ENCODE measurements at regions not wholly inside any gene's neighbourhood (a gene's known extent, or its start where the extent isn't known, plus 50 kb on each side); places are given as distances from the start of the nearest gene placed in this dataset.
A peak's percentile ranks its signal among the peaks of the same experiment; 100 is the strongest.

DNA sequence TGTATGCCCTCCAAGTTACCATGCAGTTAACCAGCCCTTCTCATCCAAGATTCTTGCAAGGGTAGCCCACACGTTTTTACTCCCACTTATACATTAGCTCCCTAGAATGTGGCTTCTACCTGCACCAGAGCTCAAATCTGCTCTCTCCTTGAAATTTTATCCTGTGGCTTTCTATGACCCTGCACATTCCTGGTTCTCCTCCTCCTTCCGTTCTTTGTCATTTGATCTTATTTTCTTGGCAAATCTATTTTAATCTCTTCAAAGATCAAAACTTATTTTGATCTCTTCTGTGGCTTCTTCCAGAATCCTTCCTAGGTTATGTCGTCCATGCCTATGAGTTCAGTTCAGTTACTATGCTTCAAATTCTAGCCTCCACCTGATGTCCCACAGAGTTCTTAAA lies 115.6 kb upstream of the GUCA2B start:
- H3K27ac ChIP-seq (ENCODE audit: low read depth in 2 of 2, low read length in 2 of 2) = no peak overlapping the region
- intact Hi-C loops (cut with DNase I) = no loop called here
- H3K4me3 ChIP-seq (ENCODE audit: low read length in 3 of 3) = no peak overlapping the region
- no peaks in the 10 kb centered on the region for H3K27me3 ChIP-seq (ENCODE audit: control insufficient read depth, insufficient read depth, low read length)
- TF ChIP-seq, protein P1, sequence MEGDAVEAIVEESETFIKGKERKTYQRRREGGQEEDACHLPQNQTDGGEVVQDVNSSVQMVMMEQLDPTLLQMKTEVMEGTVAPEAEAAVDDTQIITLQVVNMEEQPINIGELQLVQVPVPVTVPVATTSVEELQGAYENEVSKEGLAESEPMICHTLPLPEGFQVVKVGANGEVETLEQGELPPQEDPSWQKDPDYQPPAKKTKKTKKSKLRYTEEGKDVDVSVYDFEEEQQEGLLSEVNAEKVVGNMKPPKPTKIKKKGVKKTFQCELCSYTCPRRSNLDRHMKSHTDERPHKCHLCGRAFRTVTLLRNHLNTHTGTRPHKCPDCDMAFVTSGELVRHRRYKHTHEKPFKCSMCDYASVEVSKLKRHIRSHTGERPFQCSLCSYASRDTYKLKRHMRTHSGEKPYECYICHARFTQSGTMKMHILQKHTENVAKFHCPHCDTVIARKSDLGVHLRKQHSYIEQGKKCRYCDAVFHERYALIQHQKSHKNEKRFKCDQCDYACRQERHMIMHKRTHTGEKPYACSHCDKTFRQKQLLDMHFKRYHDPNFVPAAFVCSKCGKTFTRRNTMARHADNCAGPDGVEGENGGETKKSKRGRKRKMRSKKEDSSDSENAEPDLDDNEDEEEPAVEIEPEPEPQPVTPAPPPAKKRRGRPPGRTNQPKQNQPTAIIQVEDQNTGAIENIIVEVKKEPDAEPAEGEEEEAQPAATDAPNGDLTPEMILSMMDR (IDR thresholded peaks at IDR 0.05; ENCODE audit: borderline replicate concordance, extremely low read depth, insufficient read depth) = no peak
- H3K4me1 ChIP-seq (ENCODE audit: control insufficient read depth in 2 of 3, insufficient read depth in 2 of 3, low read depth in 1 of 3, low read length in 3 of 3) = peaks cover 0 to 8% (median 4%) of the 10 kb centered on the region in 3 donors
- FAIRE-seq (no peak), DNase-seq (no peak)
- no peaks in the 10 kb centered on the region for H3K9me3 ChIP-seq (ENCODE audit: control insufficient read depth in 2 of 3, insufficient read depth in 1 of 3, low read length in 3 of 3)
- no peak overlapping the region for H3K9ac ChIP-seq (ENCODE audit: low read length in 3 of 3)
- no peaks in the 10 kb centered on the region for H3K36me3 ChIP-seq (ENCODE audit: control insufficient read depth in 2 of 3, insufficient read depth in 3 of 3, low read length in 3 of 3)

DNA sequence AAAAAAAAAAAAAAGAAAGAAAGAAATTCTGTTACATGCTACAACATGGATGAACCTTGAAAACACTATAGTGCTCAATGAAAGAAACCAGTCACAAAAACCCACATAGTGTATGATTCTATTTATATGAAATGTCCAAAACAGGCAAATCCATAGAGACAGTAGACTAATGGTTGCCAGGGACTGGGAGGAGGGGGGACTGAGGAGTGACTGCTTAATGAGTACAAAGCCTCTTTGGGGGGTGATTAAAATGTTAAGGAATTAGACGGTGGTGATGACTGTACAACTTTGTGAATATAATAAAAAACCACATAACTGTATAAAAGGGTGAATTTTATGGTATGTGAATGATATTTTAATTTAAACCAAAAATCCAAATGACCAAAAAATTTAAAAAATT lies 116.0 kb upstream of the GUCA2B start:
- intact Hi-C loops (cut with DNase I) = no loop called here
- TF ChIP-seq, protein P1 (IDR thresholded peaks at IDR 0.05; ENCODE audit: borderline replicate concordance, extremely low read depth, insufficient read depth) = no peak
- no peak overlapping the region for H3K9ac ChIP-seq (ENCODE audit: low read length in 3 of 3)
- peaks cover 0 to 8% (median 4%) of the 10 kb centered on the region in 3 donors for H3K4me1 ChIP-seq (ENCODE audit: control insufficient read depth in 2 of 3, insufficient read depth in 2 of 3, low read depth in 1 of 3, low read length in 3 of 3)
- H3K27me3 ChIP-seq (ENCODE audit: control insufficient read depth, insufficient read depth, low read length) = no peaks in the 10 kb centered on the region
- no peaks in the 10 kb centered on the region for H3K9me3 ChIP-seq (ENCODE audit: control insufficient read depth in 2 of 3, insufficient read depth in 1 of 3, low read length in 3 of 3)
- H3K27ac ChIP-seq (ENCODE audit: low read depth in 2 of 2, low read length in 2 of 2) = no peak overlapping the region
- FAIRE-seq (no peak), DNase-seq (no peak)
- H3K4me3 ChIP-seq (ENCODE audit: low read length in 3 of 3) = no peak overlapping the region
- no peaks in the 10 kb centered on the region for H3K36me3 ChIP-seq (ENCODE audit: control insufficient read depth in 2 of 3, insufficient read depth in 3 of 3, low read length in 3 of 3)

DNA sequence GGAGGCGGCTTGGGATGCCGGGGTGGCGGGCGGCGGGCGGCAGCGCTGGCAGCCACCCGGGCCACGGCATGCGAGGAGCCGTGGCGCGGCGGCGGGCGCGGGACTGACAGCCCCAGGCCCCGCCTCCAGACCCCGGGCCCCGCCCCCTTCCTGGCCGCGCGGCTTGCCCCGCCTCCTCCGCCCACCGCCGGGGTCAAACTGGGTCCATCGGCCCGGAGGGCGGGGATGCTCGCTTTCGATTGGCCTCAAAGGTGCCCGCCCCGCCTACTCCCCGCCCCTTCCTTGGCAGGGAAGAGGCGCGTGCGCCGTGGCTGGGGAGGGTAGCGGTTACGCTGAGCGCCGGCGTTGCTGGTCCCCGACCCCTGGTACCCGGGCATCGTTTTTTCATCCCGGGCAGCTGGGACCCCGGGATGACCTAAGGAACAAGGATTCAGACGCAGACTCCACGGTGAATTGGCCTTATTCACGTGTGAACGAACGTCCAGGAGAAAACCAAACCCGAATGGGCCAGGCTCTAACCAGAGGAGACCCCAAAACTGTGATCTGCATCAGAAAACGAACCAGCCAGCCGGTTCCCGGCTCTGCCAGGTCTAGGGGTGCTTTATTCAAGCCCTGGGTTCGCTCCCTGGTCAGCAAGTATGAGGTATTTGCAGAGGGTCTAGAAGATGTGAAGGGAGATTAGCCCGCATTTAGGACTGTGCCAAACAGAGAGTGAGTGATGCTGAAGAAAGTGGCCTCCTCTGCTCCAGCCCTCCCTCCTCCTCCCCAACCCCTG lies 117.2 kb upstream of the GUCA2B start:
- Histone ChIP-seq H3K36me3 (ENCODE audit: control insufficient read depth in 2 of 3, insufficient read depth in 3 of 3, low read length in 3 of 3) (no peaks in the 10 kb centered on the region), H3K4me1 (ENCODE audit: control insufficient read depth in 2 of 3, insufficient read depth in 2 of 3, low read depth in 1 of 3, low read length in 3 of 3) (peaks cover 0 to 8% (median 4%) of the 10 kb centered on the region in 3 donors), H3K9me3 (ENCODE audit: control insufficient read depth in 2 of 3, insufficient read depth in 1 of 3, low read length in 3 of 3) (no peaks in the 10 kb centered on the region), H3K27me3 (ENCODE audit: control insufficient read depth, insufficient read depth, low read length) (no peaks in the 10 kb centered on the region), H3K9ac (ENCODE audit: low read length in 3 of 3) (peak overlapping the region; percentile 35 to 37 (median 36)), H3K4me3 (ENCODE audit: low read length in 3 of 3) (peak overlapping the region; percentile 67 to 77 (median 72)), H3K27ac (ENCODE audit: low read depth in 2 of 2, low read length in 2 of 2) (peak overlapping the region in 1 of 2 donors; percentile 59)
- no peak for FAIRE-seq
- intact Hi-C loops (cut with DNase I) = no loop called here
- TF ChIP-seq, protein P1 (IDR thresholded peaks at IDR 0.05; ENCODE audit: borderline replicate concordance, extremely low read depth, insufficient read depth) = no peak
- DNase-seq = peak; percentile 96 to 99 (median 97)

All from kidney (tissue), 13 donors.